ENCODE measurements at regions not wholly inside any gene's neighbourhood (a gene's known extent, or its start where the extent isn't known, plus 50 kb on each side); places are given as distances from the start of the nearest gene placed in this dataset.

GRCh38 chr6:97645757-97646156 lies 362.7 kb upstream of the MMS22L start:
- no peak for TF ChIP-seq POLR2A (IDR thresholded peaks at IDR 0.05)
- no peak for TF ChIP-seq CTCF (IDR thresholded peaks at IDR 0.05)
- TF ChIP-seq EP300 (IDR thresholded peaks at IDR 0.05): no peak
- no peak for TF ChIP-seq POLR2AphosphoS5 (IDR thresholded peaks at IDR 0.05)

Measured in gastroesophageal sphincter (tissue), 3 donors.